NCI-H2196 (cell line): ENCODE measurements at regions not wholly inside any gene's neighbourhood (a gene's known extent, or its start where the extent isn't known, plus 50 kb on each side); places are given as distances from the start of the nearest gene placed in this dataset.
"Not testable (repeated sequence)": the region's sequence is repeated elsewhere in the genome, so short reads cannot be mapped to it uniquely, and the experiment has no call there.

Experiments used
- DNase-seq: peaks from one replicate; lab custom pipeline; 2025; ENCODE audit not compliant: unreplicated experiment; lab: John Stamatoyannopoulos, UW

DNA sequence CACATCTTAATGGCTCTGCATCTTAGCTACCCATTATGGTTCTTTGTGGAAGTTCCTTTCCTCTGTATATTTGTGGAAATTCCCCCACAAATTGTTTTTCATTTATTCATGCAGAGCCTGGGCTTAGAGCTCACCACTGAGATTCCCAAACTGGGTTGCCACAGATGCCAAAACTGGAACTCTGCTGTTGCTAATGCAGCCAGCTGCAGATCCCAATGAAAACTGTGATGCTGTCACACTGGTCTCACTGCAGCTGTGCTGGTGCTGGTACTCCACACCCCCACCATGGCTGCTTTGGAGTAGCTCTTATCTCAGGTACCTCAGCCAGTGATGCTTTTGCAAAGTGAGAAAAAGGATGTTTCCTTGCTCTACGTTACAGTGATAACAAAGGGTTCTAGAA is 87.7 kb downstream of the DCK start:
- no peak for DNase-seq

DNA sequence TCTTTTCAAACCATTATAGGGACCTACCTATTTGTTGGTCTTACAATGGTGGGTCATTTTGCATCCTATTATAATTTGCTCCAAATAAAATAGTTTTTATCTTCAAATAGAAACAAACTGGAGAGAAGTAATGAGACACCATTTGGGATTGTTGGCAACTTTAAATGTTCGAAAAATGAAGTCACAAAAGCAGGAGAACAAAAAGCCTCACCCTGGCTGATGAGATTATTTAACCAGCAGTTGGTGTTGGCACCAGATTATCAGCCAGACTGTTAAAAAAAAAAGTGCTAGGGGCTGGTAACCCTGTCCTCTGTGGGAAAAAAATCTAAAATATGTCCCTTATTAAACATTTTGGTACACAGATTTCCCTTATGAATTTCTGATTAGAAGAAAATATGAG is 100.3 kb downstream of the DCK start:
- no peak for DNase-seq

DNA sequence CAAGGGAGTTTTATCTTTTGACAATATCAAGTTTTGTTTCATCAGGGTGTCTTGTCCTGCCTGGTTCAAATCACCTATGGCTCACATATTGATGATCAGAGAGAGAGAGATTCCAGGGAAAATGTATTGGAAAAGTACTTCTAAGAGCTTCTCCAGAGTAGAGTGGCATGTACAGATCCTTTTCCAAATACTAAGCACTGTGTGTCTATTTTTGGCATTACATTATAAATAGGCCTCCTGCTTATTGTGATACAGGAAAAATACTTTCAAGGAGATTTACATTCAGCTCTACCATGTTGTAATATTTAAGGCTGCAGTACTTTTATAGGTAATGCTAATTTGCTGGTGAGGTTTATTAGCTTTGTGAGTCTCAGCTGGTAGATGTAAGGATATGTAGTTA is 100.8 kb downstream of the DCK start:
- no peak for DNase-seq

DNA sequence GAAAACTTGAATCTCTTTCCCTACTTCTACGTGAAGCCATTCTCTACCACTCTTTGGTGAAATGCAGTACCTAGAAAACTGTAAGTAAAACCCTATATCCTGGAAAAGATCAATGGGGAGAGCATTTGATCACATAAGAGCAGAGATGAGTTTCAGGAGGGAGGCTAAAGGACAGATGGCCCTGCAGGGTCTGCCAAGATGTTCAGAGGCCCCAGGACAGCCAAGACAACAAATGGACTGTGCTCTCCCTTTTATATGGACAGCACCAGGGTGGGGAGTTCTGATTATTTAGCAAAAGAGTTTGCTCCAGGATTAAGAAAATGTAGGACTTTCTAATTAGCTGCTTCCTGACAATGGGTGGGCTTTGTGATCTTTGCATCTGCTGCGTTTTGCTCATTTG is 101.7 kb downstream of the DCK start:
- no peak for DNase-seq

DNA sequence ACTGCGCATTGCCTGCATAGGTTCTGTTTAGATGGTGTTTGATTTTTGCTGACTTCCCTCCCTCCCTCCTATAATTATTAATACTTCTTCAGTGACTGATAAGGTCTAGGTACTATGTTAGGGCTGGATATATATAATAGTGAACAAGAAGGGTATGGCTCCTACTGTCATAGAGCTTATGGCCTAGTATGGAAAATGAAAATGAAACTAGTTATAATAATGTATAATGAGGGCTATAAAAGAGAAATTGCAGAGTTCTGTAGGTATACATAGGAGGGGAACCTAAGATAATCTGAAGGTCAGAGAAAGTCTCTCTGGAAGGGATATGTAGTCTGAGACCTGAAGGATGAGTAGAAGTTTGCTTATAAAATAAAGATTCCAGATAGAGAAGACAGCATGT is 102.1 kb downstream of the DCK start:
- no peak for DNase-seq

DNA sequence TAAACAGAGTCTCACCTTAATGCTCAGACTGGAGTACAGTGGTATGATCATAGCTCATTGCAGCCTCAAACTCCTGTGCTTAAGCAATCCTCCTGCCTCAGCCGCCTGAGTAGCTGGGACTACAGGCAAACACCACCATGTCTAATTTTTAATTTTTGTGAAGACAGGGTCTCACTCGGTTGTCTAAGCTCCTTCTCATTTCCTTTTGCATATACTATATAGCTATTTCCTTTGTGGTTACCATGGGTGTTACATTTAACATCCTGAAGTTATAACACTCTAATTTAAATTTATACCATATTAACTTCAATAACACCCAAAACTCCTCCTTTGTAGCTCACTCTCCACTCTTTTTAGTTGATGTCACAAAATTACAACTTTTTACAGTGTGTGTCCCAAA is 114.3 kb downstream of the DCK start:
- DNase-seq = no peak

DNA sequence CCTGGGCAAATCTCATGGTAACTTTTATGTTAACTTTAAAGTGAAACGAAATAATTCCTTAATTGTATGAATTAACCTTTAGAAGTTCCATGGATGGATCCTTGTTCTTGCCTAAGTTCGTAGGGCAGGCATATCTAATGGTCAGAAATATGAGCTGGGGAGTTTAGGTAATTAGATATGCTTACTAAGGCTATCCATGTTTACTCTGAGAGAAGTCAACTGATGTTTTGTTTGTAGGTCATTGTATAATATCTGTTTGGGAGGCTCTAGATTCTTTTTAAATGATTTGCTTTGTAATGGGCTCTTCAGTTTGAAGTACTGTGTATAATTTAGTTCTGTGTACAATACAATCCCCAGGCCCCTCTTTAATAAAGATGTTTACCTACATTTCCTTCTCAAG is 117.0 kb downstream of the DCK start:
- peak; percentile 35 for DNase-seq

DNA sequence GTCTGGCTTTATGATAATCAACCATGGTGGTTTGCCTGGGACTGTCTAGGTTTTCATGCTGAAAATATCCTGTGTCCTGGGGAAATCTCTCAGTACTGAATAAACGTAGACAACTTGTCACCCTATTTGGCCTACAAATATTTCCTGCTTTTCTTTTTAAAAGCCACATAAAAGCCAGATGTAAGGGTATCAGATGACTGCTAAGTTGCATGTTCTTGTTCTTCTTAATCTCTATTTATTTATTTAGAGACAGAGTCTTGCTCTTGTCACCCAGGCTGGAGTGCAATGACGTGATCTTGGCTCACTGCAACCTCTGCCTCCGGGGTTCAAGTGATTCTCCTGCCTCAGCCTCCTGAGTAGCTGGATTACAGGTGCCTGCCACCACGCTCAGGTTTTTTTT is 117.7 kb downstream of the DCK start:
- not testable (repeated sequence) for DNase-seq

DNA sequence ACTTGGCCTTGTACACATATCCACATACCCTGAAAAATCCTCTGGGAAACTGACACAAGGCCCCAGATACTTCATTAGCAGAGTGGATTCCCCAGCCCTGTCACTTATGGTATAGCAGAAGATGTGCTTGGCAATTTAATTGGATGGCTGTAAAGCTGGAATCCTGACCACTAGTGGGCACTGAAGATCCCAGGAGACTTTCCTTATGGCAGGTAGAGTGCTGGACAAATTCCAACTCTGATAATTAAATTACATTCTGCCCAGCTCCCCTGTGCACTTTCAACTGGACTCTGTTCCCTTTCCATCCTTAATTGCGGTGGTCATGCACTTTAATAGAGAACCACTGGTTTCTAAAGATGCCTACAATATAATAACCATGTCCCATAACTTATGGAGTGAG is 119.8 kb downstream of the DCK start:
- DNase-seq = no peak

DNA sequence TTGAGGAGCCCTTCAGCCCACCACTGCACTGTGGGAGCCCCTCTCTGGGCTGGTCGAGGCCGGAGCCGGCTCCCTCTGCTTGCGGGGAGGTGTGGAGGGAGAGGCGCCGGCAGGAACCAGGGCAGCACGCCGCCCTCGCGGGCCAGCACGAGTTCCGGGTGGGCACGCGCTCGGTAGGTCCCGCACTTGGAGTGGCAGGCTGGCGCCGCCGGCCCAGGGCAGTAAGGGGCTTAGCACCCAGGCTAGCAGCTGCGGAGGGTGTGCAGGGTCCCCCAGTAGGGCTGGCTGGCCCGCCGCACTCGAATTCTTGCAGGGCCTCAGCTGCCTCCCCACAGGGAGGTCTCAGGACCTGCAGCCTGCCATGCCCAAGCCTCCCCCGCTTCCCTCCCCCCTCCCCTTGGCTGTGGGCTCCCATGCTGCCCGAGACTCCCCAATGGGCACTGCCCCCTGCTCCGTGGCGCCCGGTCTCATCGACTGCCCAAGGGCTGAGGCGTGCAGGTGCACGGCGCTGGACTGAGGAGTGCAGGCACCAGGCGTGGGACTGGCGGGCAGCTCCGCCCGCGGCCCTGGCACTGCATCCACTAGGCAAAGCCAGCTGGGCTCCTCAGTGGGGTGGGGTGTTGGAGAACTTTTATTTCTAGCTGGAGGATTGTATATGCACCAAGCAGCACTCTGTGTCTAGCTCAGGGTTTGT is 127.5 kb downstream of the DCK start:
- no peak for DNase-seq

DNA sequence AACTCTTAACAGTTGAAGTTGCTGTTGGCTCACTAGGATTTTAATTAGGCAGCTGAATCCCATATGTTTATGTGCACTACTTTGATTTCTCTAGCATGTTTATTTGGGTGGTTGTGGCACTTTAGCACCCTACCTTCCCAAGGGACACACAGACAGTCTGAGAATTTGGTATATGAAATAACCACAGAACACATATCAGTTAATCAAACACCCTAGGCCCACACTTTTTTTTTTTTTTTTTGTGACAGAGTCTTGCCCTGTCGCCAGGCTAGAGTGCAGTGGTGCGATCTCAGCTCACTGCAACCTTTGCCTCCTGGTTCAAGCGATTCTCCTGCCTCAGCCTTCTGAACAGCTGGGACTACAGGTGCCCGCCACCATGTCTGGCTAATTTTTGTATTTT is 130.5 kb downstream of the DCK start:
- DNase-seq = no peak

DNA sequence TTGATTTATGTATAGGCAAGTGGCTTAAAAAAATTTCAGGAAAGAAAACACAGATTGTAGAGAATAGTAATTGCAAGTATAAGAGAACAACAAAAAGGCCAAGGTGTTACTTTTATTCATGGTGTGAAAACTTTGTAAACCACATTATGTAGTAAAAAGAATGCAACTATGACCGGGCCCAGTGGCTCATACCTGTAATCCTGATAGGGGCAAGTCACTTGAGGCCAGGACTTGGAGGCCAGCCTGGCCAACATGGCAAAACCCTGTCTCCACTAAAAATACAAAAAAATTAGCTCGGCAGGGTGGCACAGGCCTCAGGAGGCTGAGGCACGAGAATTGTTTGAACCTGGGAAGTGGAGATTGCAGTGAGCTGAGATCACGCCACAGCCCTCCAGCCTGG is 131.7 kb downstream of the DCK start:
- no peak for DNase-seq

DNA sequence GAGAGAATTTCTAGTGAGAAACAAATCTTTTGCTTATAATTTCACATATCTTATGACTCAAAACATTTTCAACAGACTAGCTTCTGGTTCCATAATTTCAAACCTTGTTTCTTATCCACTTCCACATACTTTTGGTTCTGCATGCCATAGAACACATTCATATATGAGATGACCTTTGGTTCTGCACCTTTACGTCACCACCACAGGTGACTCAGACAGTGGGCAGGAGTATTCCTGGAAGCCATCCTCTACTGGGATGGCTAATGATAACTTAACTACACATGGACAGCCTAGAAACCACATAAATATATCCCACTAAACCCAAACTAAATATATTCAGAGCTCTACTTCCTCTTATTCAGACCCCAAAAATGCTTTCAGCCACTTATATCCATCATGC is 133.3 kb downstream of the DCK start:
- no peak for DNase-seq

DNA sequence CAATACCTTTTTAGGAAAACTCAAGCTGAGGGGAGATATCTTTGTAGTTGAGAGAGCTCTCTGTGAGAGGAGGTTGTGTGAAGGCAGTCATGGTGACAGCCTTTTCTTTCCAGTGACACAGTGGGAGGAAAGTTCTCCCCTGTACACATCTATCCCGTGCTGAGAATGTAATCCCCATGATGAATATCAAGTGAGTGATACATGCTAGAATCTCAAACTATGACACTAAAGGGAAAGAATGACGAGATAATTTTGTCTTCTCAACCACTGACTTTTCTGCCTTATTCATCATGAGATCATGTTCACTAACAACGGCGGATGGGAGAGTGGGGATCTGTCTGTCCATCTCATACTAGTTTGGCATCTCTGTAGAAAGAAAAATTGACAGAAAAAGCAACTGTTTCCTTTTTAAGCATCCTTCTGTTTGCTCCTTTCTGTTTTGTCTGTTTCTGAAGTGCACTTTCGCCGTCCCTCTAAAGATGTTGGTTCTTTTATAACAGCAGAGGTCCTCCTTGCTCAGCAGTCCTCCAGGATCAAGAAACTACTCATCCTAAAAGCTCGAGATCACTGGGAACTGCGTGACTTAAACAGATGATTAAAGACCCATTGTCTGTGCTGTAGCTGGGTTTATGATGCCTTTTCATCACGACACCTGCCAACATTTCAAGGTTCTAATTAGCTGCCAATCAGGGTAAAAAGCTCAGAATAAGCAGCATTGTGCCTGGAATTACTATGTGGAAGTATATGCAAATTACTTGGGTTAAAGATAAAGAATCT is 137.6 kb downstream of the DCK start:
- no peak for DNase-seq

DNA sequence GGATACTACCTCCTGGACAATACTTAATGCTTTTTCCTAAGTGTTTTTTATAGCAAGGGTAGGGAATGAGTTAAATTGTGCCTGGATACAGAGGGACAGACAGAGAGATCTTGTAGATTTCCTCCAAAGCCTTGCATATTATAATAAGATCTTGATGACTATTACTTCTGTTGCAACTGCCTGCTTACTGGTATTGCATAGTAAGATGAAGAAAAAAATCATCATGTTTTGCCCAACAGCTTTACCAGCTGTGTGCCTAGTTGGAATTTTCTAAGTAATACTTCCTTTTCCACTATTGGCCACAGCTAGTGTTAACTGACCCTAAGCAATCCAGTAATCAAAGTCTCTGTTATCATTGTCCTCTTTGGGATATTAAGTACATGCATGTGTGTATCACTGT is 139.0 kb downstream of the DCK start:
- DNase-seq = no peak

DNA sequence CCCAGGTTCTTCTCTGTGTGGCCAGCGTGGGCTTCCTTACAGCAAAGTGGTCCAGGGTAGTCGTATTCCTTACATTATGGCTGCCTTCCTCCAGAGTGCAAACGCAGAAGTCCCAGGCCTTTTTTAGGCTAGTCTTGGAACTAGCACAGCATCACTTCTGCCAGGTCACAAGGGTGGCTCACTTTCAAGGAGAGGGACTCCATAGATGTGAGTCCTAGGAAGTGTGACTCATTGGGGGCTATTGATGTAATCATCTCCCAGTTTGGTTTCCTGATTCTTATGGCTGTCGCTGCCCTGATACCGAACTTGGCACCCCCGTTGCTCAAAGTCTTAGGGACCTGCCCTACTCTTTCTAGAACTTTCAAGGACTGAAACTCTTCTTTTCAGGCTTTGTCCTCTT is 140.0 kb downstream of the DCK start:
- no peak for DNase-seq

DNA sequence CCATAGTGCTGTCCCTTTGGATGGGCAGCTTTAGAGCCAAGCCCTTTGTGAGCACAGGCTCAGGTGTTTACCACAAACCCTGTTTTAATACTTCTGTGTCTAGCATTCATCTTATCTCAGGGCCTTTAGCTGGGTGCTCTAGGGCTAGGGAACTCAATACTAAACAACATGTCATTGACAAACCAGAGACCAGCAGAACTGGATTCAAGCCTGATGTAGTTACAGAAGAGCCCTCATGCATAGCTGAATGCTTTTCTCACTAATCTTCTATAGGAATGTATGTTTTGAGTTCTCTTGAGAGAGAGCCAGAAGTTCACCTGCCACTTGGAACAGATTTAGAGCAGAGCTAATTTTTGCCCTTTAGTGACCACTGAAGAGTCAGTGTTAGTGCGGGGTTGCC is 142.6 kb downstream of the DCK start:
- no peak for DNase-seq

DNA sequence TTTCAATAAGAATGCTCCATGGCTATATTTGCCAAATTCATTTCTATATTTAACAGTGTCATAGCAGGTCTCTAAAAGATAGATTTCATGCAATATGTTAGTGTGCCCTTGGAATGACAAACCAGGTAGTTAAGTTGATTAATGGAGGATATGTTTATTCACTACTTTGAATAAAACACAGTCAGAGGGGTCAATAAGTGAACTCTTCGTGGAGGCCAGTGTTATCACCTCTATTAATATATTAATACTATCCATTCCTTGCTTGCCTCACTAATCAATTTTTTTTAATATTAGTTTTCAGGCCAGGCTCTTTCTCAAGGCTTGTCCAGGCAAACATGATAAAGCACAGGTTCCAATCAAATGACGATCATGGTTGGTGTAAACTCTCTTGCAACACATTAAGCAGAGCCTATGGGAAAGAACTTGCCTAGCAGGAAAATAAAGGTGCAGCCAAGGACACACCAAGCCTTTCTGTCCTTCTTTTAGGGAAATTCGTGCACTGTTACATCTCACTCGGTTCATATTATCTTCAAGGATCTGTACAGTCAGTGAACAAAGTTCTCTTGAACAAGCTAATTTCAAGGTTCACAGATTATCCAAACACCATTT is 144.7 kb downstream of the DCK start:
- DNase-seq = no peak

DNA sequence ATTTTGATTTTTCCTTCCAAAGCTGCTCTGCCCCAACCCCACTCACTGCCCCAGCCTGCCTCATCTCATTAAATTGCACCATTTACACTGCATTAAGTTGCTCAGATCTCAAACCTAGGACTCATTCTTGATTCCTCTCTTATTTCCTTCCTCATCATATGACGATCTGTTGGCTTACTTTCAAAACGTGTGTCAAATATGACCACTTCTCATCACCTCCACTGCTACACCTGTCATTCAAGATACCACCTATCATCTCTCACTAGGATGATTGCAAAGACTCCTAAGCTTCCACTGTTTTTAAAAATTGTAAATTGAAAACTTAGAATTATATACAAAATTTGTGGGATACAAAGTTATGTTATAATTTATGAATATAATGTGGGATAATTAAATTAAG is 147.1 kb downstream of the DCK start:
- DNase-seq = no peak

DNA sequence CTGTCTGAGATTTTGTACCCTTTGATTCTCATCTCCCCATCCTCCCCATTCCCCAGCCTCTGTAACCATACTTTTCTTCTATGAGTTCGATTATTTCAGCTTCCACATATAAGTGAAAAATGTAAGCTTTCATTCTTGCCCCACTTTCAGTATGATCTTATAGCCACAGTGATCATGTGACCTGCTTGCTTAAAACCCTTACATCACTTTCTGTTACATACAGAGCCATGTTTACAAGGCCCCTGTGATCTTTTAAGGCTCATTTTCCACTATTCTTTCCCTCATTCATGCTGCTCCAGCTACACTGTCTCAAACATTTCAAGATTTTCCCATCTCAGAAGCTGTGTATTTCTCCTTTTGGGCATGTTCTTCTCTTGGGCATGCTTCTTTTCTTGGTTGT is 147.7 kb downstream of the DCK start:
- DNase-seq = no peak

DNA sequence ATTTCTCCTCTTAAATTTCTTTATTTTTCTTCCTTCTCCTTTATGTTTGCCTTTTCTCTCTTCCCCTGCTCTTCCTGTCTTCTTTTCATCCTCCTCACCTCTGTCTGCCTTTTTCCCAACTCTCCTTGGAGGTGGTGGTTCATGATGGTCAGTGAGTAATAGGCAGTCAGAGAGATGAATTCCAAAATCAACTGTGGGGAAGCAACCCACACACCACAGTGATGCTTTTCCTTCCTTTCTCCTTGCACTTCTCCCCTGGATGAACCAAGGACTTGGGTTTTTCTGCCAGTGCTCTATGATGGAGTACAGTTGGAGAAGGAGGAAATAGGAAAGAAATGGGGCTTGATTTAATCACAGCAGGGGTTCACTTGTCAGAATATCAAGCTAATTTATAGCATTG is 153.8 kb downstream of the DCK start:
- no peak for DNase-seq

DNA sequence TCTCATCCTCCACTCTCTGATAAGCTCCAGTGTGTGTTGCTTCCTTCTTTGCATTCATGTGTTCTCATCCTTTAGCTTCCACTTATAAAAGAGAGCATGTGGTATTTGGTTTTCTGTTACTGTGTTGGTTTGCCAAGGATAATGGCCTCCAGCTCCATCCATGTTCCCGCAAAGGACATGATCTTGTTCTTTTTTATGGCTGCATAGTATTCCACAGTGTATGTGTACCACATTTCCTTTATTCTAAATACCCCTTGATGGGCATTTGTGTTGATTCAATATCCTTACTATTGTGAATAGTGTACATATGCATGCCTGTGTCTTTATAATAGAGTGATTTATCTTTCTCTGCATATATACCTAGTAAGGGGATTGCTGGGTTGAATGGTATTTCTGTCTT is 155.1 kb downstream of the DCK start:
- DNase-seq = no peak

DNA sequence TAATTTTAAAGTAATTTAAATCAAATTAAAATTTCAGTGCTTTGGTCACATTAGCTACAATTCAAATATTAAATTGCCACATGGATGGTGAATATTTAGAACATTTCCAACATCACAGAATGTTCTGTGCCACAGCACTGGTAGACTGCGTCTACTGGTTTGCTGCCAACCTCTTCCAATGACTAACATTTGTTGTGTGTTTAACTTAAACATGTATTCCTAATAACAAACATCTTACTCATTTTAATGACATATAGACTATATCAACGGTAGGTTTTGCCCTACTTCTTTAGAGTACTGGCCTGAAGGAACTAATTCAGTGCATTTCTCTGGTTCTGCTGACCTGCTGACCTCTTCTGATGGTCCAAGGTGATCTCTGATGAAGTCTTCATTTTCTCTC is 157.6 kb downstream of the DCK start:
- DNase-seq = no peak
